Stimulated activated CD4-positive, alpha-beta T cell treated with anti-CD3 and anti-CD28 coated beads, Interleukin-1b, Interleukin-23, amount 100 ng/mL, for 24 hours (primary cell): ENCODE measurements at regions not wholly inside any gene's neighbourhood (a gene's known extent, or its start where the extent isn't known, plus 50 kb on each side); places are given as distances from the start of the nearest gene placed in this dataset.

Experiments
- DNase-seq, 4 experiments: peaks; one replicate each; pipeline ENCODE4 v3.0.0-alpha.2; 2020; ENCODE audit warnings: low read depth in 4 of 4, low spot score in 1 of 4

DNA sequence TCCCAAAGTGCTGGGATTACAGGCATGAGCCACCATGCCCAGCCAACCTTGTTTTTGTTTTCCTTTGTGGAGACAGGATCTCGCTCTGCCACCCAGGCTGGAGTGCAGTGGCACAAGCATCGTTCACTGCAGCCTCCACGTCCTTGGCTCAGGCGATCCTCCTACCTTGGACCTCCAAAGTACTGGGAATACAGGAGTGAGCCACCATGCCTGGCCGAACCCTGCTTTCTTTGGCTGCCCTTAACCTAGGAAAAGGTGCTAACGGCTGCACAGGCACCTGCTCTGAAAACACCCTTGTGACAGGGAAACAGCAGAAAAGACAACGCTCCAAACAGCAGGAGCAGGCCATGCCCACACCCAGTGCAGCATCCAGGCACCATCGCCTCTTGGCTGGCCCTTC, 71.9 kb downstream of the OAT start:
- no peak for DNase-seq

DNA sequence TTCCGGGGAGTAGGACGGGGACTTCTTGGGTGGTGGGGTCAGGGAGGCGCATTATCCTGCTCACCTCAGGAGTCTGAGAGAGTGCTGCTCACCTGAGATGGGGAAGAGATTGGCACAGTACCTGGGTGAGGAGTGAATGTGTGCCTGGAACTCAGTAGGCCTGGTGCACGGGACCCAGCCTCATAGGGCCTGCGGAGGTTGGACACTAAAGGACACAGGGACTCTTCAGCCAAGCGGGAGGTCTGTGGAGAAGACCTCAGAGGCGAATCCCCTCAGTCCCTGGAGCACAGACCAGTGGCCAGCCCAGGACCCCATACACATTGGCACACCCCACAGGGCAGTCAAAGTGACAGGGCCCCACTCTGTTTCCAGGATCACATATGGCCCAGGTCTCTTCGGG, 73.2 kb downstream of the OAT start:
- no peak for DNase-seq

DNA sequence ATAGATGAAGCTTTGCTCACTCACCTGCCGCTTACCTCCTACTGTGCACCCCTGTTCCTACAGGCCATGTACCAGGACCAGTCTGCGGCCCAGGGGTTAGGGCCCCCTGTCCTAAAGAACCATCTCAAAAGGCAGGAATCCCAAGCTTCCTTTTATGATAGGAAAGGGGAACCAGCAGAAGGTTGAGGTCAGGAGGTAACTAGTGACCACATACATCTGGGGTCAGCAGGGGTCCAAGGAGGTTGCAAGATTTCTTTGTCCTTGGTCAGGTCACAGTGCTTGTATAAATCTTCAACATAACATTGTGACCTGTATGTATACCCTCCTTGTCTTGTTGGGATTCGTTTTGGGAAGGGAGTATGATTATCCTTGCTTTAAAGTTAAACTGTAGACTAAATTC, 73.8 kb downstream of the OAT start:
- DNase-seq = no peak

DNA sequence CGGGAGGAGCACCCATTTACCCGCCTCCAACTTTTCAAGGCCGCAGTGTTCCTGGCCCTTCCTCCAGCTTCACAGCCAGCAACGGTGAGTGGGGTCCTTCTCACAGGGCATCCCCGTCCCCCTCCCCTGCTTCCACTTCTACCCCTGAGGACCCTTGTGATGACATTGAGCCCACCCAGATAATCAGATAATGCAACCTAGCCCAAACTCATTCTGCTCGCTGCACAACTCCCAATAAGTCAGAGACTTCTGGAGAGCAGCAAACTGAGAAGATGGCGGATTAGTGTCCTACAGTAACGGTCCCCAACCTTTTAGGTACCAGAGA, 74.5 kb downstream of the OAT start:
- DNase-seq = no peak

DNA sequence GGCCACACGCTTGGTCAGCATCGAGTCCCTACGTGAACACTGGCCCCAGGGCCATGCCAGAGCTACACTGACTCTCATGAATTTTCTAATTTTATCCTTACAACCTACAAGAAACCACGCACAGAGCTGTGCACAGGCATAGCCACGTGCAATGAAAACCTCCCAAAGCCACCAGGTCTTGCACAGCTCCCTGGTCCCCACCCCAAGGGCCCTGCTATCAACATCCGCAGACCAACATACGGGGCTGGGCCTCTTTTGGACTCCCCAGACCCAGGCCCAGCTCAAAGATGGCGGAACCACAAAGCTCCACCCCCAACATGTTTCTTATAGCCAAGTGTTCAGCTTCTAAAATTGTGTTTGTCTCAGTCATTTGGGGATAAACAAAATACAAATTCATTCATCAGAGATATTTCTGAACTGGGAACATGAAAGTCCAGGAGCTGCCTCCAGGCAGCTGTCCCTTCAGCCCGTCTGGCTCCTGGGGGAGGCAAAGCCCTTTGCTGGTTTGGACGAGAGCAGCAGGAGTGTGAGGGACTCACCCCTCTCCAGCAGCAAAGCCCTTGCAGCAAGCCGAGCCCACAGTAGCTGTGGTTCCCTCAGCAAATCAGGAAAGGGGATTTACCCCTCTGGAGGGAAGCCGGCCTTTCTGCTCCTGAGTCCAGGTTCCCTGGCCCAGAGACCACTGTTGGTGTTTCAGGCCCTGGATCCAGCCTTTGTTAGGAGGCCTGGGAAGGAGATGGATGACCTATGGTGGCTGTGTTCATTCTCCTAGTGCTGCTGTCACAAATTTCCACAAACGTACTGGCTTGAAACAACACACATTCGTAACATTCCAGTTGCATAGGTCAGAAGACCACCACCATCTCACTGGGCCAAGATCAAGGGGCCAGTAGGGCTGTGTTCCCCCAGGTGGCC, 75.1 kb downstream of the OAT start:
- DNase-seq = no peak

DNA sequence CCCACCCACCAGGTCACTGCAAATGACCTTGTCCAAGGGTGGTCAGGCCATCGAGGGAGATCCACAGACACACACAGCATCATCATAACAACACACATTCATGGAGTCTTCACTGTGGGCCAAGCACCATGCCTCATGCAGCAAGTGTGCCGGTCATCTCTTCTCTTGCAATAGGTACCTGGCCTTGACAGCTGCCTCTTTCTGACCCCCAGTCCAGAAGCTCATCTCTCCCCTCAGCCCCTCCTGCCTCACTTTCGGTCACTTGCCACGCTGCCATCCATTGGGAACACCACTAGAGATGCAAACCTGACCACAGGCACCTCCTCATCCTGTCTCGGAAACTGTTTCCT, 75.9 kb downstream of the OAT start:
- no peak for DNase-seq

DNA sequence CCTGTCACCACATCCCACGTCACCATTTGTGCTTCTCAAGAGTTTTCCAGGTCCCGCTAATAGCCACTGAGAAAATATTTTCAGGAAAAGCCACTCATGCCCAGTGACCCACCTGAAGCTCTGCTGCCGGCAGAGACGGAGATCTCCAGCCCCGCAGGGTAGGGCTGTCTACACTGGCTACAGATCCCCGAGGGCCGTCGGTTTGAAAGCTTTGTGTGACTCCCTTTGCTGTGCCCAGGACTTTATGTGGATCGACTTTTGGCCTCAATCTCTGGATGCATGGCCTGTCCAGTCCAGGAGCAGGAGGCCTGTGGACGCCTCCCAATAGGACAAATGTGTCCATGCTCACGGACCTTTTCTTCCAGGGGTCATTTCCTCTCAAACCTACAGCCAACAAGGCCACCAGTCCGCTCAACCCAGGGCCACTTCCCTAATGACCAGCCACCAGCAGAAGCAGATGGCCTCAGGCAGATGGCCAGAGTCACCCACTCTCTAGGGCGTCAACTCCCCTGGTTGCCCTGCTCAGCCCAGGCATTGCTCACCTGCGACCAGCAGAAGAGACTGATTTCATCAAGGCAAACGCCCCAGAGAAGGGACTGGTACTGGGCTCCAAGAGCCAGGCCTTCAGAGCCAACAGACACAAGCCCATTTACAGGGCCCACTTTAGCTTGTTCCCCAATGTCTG, 76.4 kb downstream of the OAT start:
- no peak for DNase-seq

DNA sequence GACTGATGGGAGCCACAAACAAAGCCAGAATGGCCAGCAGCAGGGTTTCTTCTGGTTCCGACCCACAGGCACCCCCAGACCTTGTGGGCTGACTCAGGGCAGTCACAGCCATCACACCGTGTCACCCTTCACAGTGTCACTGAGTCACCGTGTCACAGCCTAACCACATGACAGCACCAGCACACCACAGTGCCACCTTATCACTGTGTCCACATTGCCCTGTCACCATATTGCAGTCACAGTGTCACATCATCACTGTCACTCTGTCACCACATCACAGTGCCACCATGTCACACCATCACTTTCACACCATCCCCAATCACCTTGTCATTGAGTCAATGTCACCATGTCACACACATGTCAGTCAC, 77.0 kb downstream of the OAT start:
- peak in 1 of 4 experiments; percentile 18 for DNase-seq

DNA sequence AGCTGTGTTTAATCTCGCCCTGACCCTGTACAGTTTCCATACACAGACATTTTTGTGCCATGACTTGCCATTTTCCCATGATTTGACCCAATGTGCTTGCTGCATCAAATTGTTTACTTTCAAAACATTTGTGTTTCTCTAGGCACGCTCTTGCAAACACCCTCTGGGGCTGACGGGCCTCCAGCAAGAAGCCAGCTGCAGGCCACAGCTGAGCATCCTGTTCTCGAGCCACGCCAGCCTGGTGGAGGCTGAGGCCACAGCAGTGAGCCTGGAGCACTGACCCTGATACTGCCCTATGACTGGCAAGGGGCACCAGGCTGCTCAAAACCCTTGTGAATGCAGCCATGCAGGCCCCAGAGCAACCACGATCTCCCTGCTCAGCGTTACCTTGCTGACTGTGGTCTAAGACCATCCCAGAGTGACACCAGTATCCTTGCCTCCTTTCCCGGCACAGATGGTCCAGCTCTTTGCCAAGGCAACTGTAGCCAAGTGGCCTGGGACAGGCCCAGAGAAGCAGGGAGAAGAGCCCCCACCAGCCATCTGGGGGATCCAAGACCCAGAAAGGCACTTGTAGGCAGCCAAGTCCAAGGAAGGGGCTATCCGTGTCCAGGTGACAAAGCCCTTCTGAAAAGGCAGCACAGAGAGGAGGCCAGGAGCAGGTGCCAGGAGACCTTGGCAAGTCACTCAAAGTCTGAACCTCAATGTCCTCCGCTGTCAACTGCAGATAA, 78.5 kb downstream of the OAT start:
- DNase-seq = no peak

DNA sequence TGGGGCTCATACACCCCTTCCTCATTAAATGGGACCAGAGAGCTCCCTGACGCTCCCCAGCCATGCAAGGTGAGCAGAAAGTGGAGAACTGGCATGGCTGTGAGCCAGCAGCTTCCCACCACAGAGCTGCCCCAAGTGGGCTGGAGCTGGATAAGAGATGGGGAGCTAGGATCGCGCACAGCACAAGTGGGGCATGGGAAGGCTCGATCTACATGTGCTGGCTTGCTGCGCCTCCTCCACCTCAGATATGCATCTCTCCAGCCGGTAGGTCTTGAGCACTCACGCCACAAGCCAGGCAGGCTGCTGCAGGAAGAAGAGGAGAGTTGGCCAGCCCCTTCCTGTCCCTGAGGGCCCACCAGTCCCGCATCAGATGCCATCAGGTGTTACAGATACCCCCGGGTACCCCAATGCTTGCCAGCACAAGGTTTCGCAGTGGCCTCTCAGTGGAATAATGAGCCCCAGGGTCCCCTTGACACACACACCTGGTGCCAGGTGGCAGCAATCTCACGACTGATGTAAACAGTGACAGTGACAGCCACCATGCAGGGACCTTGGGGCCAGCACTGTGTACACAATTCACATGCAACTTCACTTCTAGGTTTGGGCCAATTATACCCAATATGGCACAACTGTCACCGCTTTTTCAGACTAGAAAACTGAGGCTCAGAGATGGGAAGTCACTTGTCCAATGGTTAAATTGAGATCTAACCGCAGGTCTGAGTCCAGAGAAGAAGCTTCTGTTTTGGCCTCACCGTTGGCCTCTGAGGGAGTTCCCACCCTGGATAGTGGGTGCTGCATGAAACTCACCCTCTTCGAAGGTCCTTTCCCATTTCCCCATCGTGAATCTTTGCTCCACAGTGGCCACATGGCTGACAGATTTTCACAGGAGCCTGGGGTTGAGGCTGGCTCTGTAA, 79.3 kb downstream of the OAT start:
- DNase-seq = no peak

DNA sequence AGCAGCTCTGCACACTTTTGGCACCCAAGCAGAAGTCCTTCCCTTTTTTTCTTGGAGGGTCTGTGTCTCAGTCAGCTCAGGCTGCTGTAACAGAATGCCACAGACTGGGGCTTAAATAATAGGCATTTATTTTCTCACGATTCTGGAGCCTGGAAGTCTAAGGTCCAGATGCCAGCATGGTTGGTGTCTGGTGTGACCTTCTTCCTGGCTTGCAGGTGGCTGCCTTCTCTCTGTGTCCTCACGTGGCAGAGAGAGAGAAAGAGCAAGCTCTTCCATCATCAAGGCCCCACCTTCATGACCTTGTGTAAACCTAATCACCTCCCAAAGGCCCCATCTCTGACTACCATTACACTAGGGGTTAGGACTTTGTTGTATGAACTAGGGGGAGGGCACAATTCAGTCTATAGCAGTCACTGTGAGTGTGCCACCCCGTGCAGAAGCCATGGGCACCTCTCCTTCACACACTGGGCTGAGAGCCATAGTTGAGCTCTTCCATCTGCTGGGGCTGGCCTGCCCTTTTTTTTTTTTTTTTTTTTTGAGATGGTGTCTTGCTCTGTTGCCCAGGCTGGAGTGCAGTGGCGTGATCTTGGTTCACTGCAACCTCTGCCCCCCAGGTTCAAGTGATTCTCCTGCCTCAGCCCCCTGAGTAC, 80.3 kb downstream of the OAT start:
- no peak for DNase-seq

DNA sequence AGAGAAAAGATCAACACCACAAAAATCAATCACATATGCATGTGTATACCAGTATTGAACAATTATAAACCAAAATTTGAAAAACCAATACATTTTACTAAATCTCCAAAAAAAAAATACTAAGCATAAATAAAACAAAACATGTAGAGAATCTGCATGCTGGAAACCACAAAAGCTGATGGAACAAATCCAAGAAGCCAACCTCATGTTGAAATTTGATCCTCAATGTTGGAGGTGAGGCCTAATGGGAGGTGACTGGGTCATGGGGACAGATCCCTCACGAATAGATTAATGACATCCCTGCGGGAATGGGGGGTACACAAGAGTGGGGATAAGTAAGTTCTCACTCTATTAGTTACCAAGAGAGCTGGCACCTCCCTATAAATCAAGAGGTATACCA, 82.5 kb downstream of the OAT start:
- no peak for DNase-seq

DNA sequence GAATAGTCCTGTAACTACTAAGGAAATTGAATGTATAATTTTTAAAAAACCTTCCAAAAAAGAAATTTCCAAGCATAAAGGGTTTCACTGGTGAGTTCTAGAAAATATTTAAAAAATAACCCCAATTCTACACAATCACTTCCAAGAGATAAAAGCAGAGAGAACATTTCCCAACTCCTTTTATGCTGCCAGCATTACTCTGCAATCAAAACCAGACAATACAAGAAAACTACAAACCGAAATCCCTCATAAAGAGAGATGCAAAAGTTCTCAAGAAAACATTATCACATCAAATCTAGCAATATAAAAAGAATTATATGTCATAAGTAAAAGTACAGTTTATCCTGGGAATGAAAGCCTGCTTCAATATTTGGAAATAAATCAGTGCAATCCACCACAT, 84.8 kb downstream of the OAT start:
- DNase-seq = no peak

DNA sequence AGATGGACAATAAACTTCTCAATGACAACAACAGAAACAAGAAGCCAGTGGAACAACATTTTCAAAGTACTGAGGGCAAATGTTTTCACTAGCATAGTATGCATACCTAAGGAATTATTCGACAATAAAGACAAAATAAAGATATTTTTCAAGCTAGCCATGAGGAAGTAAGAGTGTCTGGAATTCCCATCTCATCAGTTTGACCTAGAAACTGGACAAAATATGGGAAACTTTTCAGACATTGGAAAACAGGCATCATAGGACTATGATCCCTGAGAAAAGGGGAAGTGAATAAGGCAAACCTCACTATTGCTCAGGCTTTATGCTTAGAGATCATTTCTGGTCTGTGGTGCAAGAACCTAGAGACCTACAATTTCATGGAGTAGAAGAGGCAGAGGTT, 86.3 kb downstream of the OAT start:
- no peak for DNase-seq

DNA sequence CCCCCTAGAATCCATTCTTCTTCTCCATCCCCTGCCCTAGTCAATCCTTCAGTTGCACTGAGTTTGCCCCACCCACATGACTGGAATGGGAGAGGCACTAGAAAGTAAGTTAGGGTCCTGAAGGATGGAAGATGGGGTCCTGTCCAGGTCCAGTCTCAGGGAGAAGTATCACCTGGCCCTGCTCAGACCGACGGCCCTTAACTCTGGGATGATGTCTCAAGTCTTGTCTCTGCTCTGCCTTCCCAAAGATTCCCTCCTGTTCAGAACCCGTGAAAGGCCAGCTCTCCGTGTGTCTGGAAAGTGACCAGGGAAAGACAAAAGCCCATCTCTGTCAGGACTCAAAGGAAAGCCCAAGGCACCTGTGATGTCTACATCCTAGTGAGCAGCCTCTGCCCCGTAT, 88.8 kb downstream of the OAT start:
- no peak for DNase-seq

DNA sequence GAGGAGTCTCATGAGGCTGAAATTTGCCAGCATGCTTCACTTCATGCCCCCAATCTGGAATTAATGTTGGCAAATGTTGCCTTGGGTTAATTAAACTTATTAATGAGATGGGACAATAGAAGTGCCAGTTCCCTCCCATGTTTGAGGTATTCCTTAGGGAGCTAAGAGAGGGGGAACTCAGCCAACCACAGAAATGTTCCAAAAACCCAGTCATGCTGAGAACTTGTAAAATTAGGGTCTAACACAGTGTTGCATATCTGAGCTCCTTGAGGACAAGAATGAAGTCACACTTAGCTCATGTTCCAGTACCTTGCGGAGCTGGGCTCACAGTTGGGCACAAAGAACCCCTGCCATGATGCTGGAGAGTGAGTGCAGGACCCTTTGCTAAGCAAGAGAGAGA, 89.4 kb downstream of the OAT start:
- no peak for DNase-seq

DNA sequence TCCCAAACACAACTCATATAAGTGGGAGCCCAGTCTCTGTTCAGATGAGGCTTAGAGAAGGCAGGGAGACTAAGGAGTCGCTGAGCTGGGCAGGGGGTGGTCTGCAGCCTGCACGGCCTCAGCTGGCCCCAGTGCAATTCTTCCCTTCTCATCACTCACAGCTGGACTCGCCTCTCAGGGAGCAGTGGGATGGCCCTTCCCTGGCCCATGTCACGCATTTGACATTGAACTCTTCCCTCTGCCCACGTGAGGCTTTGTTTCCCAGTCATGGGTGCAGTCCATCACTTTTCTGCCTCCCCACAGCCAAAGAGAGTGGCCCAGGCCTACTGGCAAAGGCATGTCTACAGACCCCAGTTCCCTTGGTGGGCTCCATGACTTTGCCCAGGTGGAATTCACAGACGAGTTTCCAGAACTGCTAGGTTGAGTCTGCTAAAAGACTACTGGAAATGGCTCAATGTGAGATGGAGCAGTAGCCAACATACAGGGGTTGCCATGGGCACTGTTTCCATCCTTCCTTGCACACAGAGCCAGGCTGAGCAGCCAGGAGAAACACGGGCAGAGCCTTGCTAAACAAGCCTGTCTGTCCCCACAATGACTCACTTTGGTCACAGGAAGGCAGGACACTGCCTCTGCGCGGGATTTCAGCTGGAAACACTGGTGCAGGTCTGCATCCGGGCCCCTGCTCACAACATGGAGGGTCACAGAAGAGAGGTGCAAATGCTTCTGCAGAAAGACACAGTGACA, 90.1 kb downstream of the OAT start:
- no peak for DNase-seq

DNA sequence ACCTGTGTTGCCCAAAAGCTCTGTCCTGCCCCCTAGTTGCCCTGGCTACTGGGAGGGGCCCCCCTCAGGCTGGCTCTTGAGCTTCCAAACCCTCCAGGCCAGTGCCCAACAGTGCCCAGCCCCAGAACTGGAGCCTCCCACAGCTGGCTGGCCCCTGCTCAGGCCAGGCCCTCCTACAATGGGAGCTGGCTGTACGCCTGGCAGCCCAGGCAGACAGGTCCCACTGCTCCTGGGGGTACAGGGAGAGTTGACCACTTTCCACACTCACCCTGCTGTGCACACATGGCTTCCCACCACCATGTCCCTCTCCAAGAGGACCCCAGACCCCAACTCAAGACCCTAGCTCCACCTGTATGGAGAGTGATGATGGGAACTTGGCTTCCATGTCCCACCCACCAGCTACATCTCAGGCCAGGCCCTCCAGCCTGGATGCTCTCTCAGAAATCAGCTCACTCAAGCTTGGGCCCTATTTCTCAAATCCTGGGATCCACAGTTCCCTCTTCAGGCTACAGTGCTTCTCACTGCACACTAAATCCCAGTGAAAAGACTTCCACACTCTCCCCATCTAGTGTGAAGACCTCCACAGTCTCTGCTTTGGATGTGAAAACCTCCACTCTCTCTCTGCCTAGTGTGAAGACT, 92.6 kb downstream of the OAT start:
- DNase-seq = no peak

DNA sequence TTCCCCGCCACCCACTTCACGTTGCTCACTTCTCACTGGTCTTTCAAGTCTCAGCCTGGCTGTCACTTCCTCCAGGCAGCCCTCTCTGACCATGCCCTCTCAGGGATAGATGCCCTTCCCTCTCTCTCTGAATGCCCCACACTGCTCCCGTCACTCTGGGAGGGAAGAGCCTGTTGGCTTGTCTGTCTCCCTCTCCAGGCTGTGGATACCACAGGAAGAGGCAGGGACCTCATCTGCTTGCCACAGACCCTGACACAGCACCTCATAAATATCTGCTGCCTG, 93.1 kb downstream of the OAT start:
- no peak for DNase-seq
